ENCODE measurements at regions not wholly inside any gene's neighbourhood (a gene's known extent, or its start where the extent isn't known, plus 50 kb on each side); places are given as distances from the start of the nearest gene placed in this dataset.

- Histone ChIP-seq H3K27me3 (ENCODE audit: control insufficient read depth in 1 of 2, insufficient read depth in 1 of 2, low read length in 2 of 2) (no peaks in the 10 kb centered on the region), H3K36me3 (ENCODE audit: control insufficient read depth in 1 of 2, insufficient read depth in 2 of 2, low read depth in 1 of 2, low read length in 2 of 2) (no peaks in the 10 kb centered on the region), H3K18ac (ENCODE audit: low read depth in 1 of 2, low read length in 2 of 2) (no peak overlapping the region), H3K27ac (ENCODE audit: low read length, poor library complexity, severe bottlenecking) (no peak overlapping the region), H3K4me3 (ENCODE audit: insufficient read depth in 1 of 2, low read depth in 1 of 2, low read length in 2 of 2) (no peak overlapping the region), H3K4me1 (ENCODE audit: control insufficient read depth, insufficient read depth, low read depth, low read length) (no peaks in the 10 kb centered on the region), H2AFZ (ENCODE audit: low read depth, low read length) (no peak overlapping the region), H4K91ac (ENCODE audit: low read length) (no peak overlapping the region), H4K8ac (ENCODE audit: low read length) (no peak overlapping the region), H2BK120ac (ENCODE audit: low read depth, low read length) (no peak overlapping the region), H2AK5ac (ENCODE audit: low read length, severe bottlenecking) (no peak overlapping the region), H3K9ac (ENCODE audit: low read length) (no peak overlapping the region), H3K23ac (ENCODE audit: low read length in 2 of 2) (no peak overlapping the region), H3K4me2 (ENCODE audit: low read length, poor library complexity, severe bottlenecking) (no peak overlapping the region), H3K9me3 (ENCODE audit: control insufficient read depth, low read length) (peaks cover 23% of the 10 kb centered on the region), H3K79me1 (replicated peaks; ENCODE audit: low read length, poor library complexity, severe bottlenecking) (no peaks in the 10 kb centered on the region), H2BK12ac (ENCODE audit: low read length in 2 of 2) (no peak overlapping the region), H2BK5ac (ENCODE audit: low read depth, low read length, poor library complexity, severe bottlenecking) (no peak overlapping the region), H2BK15ac (ENCODE audit: low read depth, poor library complexity, severe bottlenecking) (no peak overlapping the region), H3K4ac (ENCODE audit: low read depth in 1 of 2, low read length in 2 of 2) (no peak overlapping the region), H3K14ac (ENCODE audit: low read length in 2 of 2) (no peak overlapping the region)
- DNase-seq = no peak
- WGBS = 85% methylated on average over 5 of the region's 5 CpGs
Measured at GRCh38 chr10:131500892-131501291, 189.4 kb upstream of the TCERG1L start.

GRCh38 chr10:131503992-131504391, 192.5 kb upstream of the TCERG1L start:
- peaks cover 23% of the 10 kb centered on the region for H3K9me3 ChIP-seq (ENCODE audit: control insufficient read depth, low read length)
- H2BK15ac ChIP-seq (ENCODE audit: low read depth, poor library complexity, severe bottlenecking) = no peak overlapping the region
- H2BK12ac ChIP-seq (ENCODE audit: low read length in 2 of 2) = no peak overlapping the region
- H3K18ac ChIP-seq (ENCODE audit: low read depth in 1 of 2, low read length in 2 of 2) = no peak overlapping the region
- H4K91ac ChIP-seq (ENCODE audit: low read length) = no peak overlapping the region
- H3K4me2 ChIP-seq (ENCODE audit: low read length, poor library complexity, severe bottlenecking) = no peak overlapping the region
- no peak for DNase-seq
- H3K79me1 ChIP-seq (replicated peaks; ENCODE audit: low read length, poor library complexity, severe bottlenecking) = no peaks in the 10 kb centered on the region
- no peak overlapping the region for H3K4ac ChIP-seq (ENCODE audit: low read depth in 1 of 2, low read length in 2 of 2)
- no peak overlapping the region for H4K8ac ChIP-seq (ENCODE audit: low read length)
- H3K27me3 ChIP-seq (ENCODE audit: control insufficient read depth in 1 of 2, insufficient read depth in 1 of 2, low read length in 2 of 2) = no peaks in the 10 kb centered on the region
- WGBS = 89% methylated on average over 2 of the region's 2 CpGs
- H3K4me1 ChIP-seq (ENCODE audit: control insufficient read depth, insufficient read depth, low read depth, low read length) = no peaks in the 10 kb centered on the region
- no peak overlapping the region for H3K23ac ChIP-seq (ENCODE audit: low read length in 2 of 2)
- H3K4me3 ChIP-seq (ENCODE audit: insufficient read depth in 1 of 2, low read depth in 1 of 2, low read length in 2 of 2) = no peak overlapping the region
- no peak overlapping the region for H3K14ac ChIP-seq (ENCODE audit: low read length in 2 of 2)
- no peak overlapping the region for H2BK5ac ChIP-seq (ENCODE audit: low read depth, low read length, poor library complexity, severe bottlenecking)
- no peak overlapping the region for H2AFZ ChIP-seq (ENCODE audit: low read depth, low read length)
- H3K9ac ChIP-seq (ENCODE audit: low read length) = no peak overlapping the region
- H3K36me3 ChIP-seq (ENCODE audit: control insufficient read depth in 1 of 2, insufficient read depth in 2 of 2, low read depth in 1 of 2, low read length in 2 of 2) = no peaks in the 10 kb centered on the region
- no peak overlapping the region for H2AK5ac ChIP-seq (ENCODE audit: low read length, severe bottlenecking)
- H3K27ac ChIP-seq (ENCODE audit: low read length, poor library complexity, severe bottlenecking) = no peak overlapping the region
- H2BK120ac ChIP-seq (ENCODE audit: low read depth, low read length) = no peak overlapping the region

DNA sequence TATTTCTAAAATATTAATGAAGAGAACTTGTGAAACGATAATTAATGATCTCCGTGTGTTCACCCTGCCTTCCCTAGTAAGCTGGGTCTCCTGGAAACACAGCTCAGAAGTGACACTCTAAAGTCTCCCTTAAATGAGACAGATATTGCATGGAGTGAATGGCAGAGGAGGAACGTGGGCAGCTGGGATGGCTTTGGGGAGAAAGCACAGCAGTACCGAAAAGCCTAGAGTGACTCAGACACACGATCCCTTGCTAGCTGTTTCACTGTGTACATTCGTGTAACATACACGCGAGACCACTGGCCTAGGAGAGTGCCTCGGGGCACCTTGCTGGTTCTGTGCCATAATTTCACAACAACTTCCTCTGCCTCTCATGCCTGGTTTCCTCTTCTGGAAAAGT, 199.9 kb upstream of the TCERG1L start:
- 82% methylated on average over 9 of the region's 9 CpGs for WGBS

DNA sequence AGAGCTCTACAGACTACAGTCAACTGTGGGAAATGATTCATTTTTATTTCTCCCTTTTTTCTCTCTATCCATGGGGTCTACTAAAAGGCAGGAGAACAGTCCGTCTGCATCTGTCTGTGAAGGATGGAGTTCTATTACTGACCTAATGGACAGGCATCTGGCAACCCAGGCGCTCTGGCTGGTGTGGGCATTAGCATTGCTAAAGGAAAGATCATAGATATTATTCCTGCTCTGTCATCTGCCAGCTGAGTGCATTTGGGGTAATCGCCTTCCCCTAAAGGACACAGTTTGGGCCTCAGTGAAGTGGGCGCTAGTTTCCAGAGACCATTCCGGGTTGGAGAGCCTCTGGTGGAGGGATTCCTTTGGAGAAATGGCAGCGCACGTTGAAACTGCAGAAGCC, 201.3 kb upstream of the TCERG1L start:
- DNase-seq = no peak
- Histone ChIP-seq H3K4me2 (ENCODE audit: low read length, poor library complexity, severe bottlenecking) (no peak overlapping the region), H3K4me3 (ENCODE audit: insufficient read depth in 1 of 2, low read depth in 1 of 2, low read length in 2 of 2) (no peak overlapping the region), H2BK5ac (ENCODE audit: low read depth, low read length, poor library complexity, severe bottlenecking) (no peak overlapping the region), H2AFZ (ENCODE audit: low read depth, low read length) (no peak overlapping the region), H3K9me3 (ENCODE audit: control insufficient read depth, low read length) (peaks cover 6% of the 10 kb centered on the region), H2BK15ac (ENCODE audit: low read depth, poor library complexity, severe bottlenecking) (no peak overlapping the region), H3K79me1 (replicated peaks; ENCODE audit: low read length, poor library complexity, severe bottlenecking) (no peaks in the 10 kb centered on the region), H3K9ac (ENCODE audit: low read length) (no peak overlapping the region), H3K23ac (ENCODE audit: low read length in 2 of 2) (no peak overlapping the region), H3K14ac (ENCODE audit: low read length in 2 of 2) (no peak overlapping the region), H2BK12ac (ENCODE audit: low read length in 2 of 2) (no peak overlapping the region), H3K18ac (ENCODE audit: low read depth in 1 of 2, low read length in 2 of 2) (no peak overlapping the region), H2AK5ac (ENCODE audit: low read length, severe bottlenecking) (no peak overlapping the region), H3K36me3 (ENCODE audit: control insufficient read depth in 1 of 2, insufficient read depth in 2 of 2, low read depth in 1 of 2, low read length in 2 of 2) (no peaks in the 10 kb centered on the region), H2BK120ac (ENCODE audit: low read depth, low read length) (no peak overlapping the region), H3K4me1 (ENCODE audit: control insufficient read depth, insufficient read depth, low read depth, low read length) (no peaks in the 10 kb centered on the region), H3K27me3 (ENCODE audit: control insufficient read depth in 1 of 2, insufficient read depth in 1 of 2, low read length in 2 of 2) (peaks cover 0 to 6% of the 10 kb centered on the region in 2 experiments), H3K27ac (ENCODE audit: low read length, poor library complexity, severe bottlenecking) (no peak overlapping the region), H4K91ac (ENCODE audit: low read length) (no peak overlapping the region), H4K8ac (ENCODE audit: low read length) (no peak overlapping the region), H3K4ac (ENCODE audit: low read depth in 1 of 2, low read length in 2 of 2) (no peak overlapping the region)
- 86% methylated on average over 7 of the region's 7 CpGs for WGBS

More for the DNA sequence above, 199.9 kb upstream of the TCERG1L start:
- H3K27ac ChIP-seq (ENCODE audit: low read length, poor library complexity, severe bottlenecking) = no peak overlapping the region
- H3K23ac ChIP-seq (ENCODE audit: low read length in 2 of 2) = no peak overlapping the region
- no peaks in the 10 kb centered on the region for H3K36me3 ChIP-seq (ENCODE audit: control insufficient read depth in 1 of 2, insufficient read depth in 2 of 2, low read depth in 1 of 2, low read length in 2 of 2)
- H3K14ac ChIP-seq (ENCODE audit: low read length in 2 of 2) = no peak overlapping the region
- no peak overlapping the region for H3K18ac ChIP-seq (ENCODE audit: low read depth in 1 of 2, low read length in 2 of 2)
- H3K79me1 ChIP-seq (replicated peaks; ENCODE audit: low read length, poor library complexity, severe bottlenecking) = no peaks in the 10 kb centered on the region
- DNase-seq = no peak
- H4K91ac ChIP-seq (ENCODE audit: low read length) = no peak overlapping the region
- no peak overlapping the region for H2BK12ac ChIP-seq (ENCODE audit: low read length in 2 of 2)
- H3K4ac ChIP-seq (ENCODE audit: low read depth in 1 of 2, low read length in 2 of 2) = no peak overlapping the region
- no peak overlapping the region for H4K8ac ChIP-seq (ENCODE audit: low read length)
- H3K27me3 ChIP-seq (ENCODE audit: control insufficient read depth in 1 of 2, insufficient read depth in 1 of 2, low read length in 2 of 2) = peaks cover 0 to 2% of the 10 kb centered on the region in 2 experiments
- H2BK120ac ChIP-seq (ENCODE audit: low read depth, low read length) = no peak overlapping the region
- no peaks in the 10 kb centered on the region for H3K4me1 ChIP-seq (ENCODE audit: control insufficient read depth, insufficient read depth, low read depth, low read length)
- H3K4me2 ChIP-seq (ENCODE audit: low read length, poor library complexity, severe bottlenecking) = no peak overlapping the region
- no peak overlapping the region for H2AFZ ChIP-seq (ENCODE audit: low read depth, low read length)
- H3K4me3 ChIP-seq (ENCODE audit: insufficient read depth in 1 of 2, low read depth in 1 of 2, low read length in 2 of 2) = no peak overlapping the region
- no peak overlapping the region for H3K9ac ChIP-seq (ENCODE audit: low read length)
- H2BK15ac ChIP-seq (ENCODE audit: low read depth, poor library complexity, severe bottlenecking) = no peak overlapping the region
- no peak overlapping the region for H2AK5ac ChIP-seq (ENCODE audit: low read length, severe bottlenecking)
- peaks cover 6% of the 10 kb centered on the region for H3K9me3 ChIP-seq (ENCODE audit: control insufficient read depth, low read length)
- H2BK5ac ChIP-seq (ENCODE audit: low read depth, low read length, poor library complexity, severe bottlenecking) = no peak overlapping the region
